OCI-M2 (cell line): ENCODE measurements at regions not wholly inside any gene's neighbourhood (a gene's known extent, or its start where the extent isn't known, plus 50 kb on each side); places are given as distances from the start of the nearest gene placed in this dataset.

ENCODE experiments used
- DNase-seq: peaks from one replicate; lab custom pipeline; 2025; ENCODE audit not compliant: unreplicated experiment; lab: John Stamatoyannopoulos, UW

- no peak for DNase-seq
Observed at GRCh38 chr13:58963321-58963720, 1200.4 kb downstream of the DIAPH3 start.

DNA sequence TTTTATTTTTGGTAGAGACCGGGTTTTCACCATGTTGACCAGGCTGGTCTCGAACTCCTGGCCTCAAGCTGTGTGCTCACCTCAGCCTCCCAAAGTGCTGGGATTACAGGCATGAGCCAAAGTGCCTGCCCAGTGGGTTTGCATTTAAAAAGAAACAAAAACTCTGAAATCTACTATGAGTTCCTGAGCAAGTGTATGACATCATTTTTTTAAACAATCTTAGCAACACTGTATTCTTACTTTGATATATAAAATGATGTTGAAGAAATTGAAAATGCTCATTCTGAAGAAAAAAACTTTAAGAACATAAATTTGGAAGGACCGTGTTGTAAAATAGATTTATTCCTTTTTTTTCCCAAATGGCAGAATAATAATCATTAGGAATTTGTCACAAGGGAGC lies 1199.7 kb downstream of the DIAPH3 start:
- DNase-seq, result no peak

GRCh38 chr13:58977085-58977484 lies 1186.6 kb downstream of the DIAPH3 start:
- DNase-seq, result no peak

- no peak for DNase-seq
Observed at GRCh38 chr13:58978331-58978730, 1185.4 kb downstream of the DIAPH3 start.

- DNase-seq, result no peak
Observed at GRCh38 chr13:58979851-58980250, 1183.9 kb downstream of the DIAPH3 start.

- no peak for DNase-seq
Observed at GRCh38 chr13:58985845-58986244, 1177.9 kb downstream of the DIAPH3 start.

GRCh38 chr13:58989556-58989955 lies 1174.2 kb downstream of the DIAPH3 start:
- no peak for DNase-seq

DNA sequence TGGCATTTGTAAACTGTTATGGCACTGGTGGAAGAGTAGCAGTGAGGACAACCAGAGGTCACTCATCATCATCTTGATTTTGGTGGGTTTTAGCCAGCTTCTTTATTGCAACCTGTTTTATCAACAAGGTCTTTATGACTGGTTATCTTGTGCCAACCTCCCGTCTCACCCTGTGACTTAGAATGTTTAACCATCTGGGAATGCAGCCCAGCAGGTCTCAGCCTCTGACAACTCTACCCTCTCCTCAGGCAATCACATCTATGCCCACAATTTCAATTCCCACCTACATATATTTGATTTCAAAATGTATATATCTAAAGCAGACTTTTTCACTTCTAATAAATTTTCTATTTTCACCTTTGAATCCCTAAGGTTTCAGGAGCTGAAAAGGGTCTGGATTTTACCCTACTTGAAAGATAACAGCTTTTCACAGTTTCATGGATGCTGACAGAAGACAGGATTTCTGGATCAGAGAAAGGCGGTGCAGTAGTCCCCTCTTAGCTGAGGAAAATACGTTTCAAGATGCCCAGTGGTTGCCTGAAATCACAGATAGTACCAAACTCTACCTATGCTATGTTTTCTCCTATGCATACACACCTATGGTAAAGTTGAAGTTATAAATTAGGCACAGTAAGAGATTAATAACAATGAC lies 1171.8 kb downstream of the DIAPH3 start:
- DNase-seq, result no peak

DNA sequence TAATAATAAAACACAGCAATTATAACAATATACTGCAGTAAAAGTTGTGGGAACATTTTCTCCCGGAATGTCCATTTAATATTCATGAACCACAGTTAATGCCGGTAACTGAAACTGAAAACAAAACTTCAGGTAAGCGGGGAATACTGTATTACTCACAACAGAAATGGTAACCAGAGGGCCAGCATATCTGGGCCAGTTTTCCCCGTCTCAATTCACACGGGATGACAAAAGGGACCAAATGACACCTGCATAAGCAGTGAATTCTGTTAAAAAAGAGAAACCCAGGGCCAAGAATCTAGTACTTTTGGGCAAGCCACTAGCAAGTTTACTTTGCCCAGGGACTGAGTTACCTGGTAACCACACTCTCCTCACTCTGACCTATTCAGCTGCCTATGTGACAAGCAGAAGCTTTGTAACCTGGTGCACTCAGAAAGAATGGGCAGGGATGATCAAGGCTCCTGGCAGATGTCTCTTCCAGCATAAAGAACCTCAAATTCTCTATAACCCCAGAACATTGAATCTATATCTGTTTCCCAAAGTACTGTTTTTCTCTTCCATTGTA lies 1171.2 kb downstream of the DIAPH3 start:
- DNase-seq, result no peak

DNA sequence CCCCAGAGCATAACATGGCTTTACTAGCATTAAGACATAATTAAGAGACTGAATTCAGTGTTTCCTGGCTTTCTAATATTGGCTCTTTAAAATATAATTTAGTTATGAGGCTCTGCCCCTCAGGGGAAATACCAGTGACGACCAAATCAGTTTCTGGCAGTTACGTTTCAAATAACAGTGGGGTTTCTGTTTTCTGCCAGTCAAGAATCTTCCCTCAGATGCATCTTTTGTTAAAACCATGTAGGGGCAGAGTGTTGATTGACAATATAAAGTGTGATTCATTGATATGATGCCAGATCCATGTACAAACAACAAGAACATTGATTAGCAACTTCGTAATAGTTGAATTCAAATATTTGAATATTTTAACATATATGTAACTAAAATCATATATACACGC lies 1169.7 kb downstream of the DIAPH3 start:
- no peak for DNase-seq

DNA sequence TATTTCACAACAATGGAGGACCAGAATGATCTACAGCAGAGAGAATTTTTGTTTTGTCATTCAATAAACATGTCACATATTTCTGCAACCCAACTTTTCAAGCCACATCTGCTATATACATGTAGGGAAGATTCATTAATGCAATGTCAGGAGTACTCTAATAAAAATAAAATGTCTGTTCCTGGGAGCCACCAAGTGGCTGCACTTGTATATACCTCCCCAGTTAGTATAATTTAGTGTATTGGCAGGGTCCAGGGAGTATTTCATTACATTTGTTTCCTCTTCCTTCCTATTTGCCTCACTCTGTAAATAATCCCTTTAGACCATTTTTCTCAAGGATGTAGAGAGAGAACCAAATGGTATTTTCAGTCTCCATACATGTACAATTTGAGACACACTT lies 1169.0 kb downstream of the DIAPH3 start:
- DNase-seq, result no peak

DNA sequence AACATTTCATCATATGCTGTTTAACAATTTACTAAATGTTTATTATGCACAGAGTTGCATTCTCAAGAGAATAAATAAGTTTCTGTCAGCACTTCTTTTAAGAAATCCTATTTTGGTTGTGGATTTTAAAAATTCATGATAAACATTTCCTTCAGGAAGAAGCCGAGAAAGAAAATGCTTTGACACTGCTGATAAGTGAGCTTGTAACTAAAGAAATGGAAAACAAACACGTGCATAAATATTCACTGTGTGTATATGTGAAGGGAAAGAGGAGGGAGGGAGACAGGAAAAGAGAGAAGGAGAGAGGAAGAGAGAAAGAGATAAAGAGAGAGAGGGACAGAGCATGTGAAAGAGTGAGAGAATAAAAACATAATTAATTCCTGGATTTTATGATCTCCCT lies 1165.0 kb downstream of the DIAPH3 start:
- no peak for DNase-seq

- DNase-seq, result no peak
Observed at GRCh38 chr13:58999851-59000250, 1163.9 kb downstream of the DIAPH3 start.

DNA sequence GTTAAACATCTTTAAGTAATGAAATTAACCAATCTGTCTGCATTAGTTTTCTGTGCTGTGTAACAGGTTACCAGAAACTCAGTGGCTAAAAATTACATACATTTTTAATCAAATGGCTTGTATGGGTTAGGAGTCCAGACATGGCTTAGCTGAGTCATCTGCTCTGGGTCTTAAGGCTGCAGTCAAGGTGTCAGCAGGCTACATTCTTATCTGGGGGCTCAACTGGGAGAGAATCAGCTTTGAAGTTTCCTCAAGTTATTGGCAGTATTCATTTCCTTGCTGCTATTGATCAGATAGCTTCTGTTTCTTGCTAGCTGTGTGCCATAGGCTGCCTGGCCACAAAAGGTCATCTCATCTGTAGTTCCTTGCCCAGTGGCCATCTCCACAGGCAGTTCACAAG lies 1163.0 kb downstream of the DIAPH3 start:
- DNase-seq, result no peak

GRCh38 chr13:59012731-59013130 lies 1151.0 kb downstream of the DIAPH3 start:
- DNase-seq, result no peak

GRCh38 chr13:59016250-59016649 lies 1147.5 kb downstream of the DIAPH3 start:
- no peak for DNase-seq

DNA sequence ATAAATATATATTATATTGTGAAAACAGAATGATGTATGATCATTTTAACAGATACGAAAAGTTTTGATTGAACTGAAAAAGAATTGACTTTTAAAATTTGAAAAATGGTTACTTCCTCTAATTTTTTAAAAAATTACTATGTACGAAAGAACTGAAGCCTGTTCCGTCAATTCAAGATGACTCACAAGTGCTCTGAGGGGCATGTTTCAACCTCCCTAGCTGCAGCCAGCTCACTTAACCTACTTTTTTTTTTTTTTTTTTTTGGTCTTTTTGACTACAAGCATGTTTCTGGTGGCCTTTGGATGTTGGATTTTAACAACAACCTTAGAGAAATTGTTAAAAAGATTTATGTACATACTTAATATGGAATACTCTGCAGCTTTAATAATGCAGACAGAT lies 1139.3 kb downstream of the DIAPH3 start:
- DNase-seq, result no peak

DNA sequence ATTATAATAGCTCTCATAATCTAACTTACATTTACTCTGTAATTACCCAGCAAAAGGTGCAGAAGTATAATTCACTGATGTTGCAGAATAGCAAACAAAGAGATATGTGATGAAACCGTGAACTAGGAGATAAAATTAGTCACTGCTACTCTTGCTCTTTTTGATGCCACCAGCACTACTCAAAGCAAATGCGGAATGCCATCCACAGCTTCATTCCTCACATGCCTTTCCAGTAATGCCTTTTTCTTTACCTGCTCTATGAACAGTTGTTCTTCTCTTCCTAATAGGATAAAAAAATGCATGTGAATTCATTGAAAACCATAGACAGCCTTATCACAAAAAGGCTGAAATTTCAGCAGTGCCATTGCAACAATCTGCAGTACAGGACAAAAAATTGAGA lies 1129.5 kb downstream of the DIAPH3 start:
- no peak for DNase-seq

GRCh38 chr13:59038824-59039223 lies 1124.9 kb downstream of the DIAPH3 start:
- no peak for DNase-seq

- DNase-seq, result no peak
Observed at GRCh38 chr13:59043016-59043415, 1120.7 kb downstream of the DIAPH3 start.

- no peak for DNase-seq
Observed at GRCh38 chr13:59047546-59047945, 1116.2 kb downstream of the DIAPH3 start.

- DNase-seq, result no peak
Observed at GRCh38 chr13:59061621-59062020, 1102.1 kb downstream of the DIAPH3 start.

DNA sequence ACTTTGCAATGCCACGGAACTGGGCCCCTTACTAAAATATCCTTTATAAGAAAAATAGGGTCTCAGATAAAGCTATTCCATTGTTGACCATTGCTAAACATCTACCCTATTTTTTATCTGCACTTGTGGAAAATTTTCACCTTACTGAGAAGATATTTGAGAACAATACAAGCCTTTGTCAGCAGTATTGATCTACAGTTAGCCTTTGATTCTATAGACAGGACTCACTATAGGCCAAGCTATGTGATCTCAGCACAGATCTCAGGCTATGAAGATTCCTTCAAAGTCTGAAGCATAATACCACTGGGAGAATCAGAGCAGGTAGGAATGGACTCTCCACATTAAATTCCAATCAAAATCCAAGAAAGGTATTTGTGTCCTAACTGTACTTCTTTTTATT lies 1099.7 kb downstream of the DIAPH3 start:
- no peak for DNase-seq
